Astrocyte of the cerebellum (primary cell): ENCODE measurements at regions not wholly inside any gene's neighbourhood (a gene's known extent, or its start where the extent isn't known, plus 50 kb on each side); places are given as distances from the start of the nearest gene placed in this dataset.

Experiments used
- DNase-seq: peaks from one replicate; pipeline ENCODE4 v3.0.0-alpha.2; 2011; ENCODE audit warnings: low read depth
- H3K4me3 ChIP-seq: 2 replicates; pipeline ENCODE4 v1.5.1; 2011; ENCODE audit warnings: mild to moderate bottlenecking, low read depth, low read length, moderate library complexity
- in situ Hi-C: cut with HindIII; loops from 2 replicates; pipeline ENCODE4 v1.10.0; 2017; ENCODE audit warnings: low sequenced_read_pairs
- TF ChIP-seq, protein P1 (sequence below): IDR thresholded peaks from 2 replicates; pipeline ENCODE4 v1.5.1; 2012; ENCODE audit warnings: low read length, low read depth, moderate library complexity, mild to moderate bottlenecking; ENCODE audit errors: missing control alignments

DNA sequence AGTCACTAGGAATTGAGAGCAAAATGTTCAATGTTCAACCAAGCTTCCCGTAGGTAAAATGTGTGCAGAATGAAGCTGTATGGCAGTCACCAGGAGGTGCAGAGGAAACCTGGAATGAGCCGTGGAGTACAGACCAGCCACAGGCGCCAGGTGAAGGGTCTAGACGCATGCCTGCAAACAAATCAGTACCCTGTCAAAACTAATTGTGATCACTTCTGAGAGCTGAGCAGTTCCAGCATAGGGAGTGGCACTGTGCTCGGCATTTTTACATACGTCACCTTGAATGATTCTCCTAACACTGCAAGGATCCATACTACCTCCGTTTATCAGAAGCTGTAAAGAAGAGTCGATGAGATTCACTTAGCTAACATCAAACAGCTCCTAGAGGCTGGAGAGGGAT lies 346.1 kb upstream of the ID2 start:
- DNase-seq, result no peak
- TF ChIP-seq, protein P1, sequence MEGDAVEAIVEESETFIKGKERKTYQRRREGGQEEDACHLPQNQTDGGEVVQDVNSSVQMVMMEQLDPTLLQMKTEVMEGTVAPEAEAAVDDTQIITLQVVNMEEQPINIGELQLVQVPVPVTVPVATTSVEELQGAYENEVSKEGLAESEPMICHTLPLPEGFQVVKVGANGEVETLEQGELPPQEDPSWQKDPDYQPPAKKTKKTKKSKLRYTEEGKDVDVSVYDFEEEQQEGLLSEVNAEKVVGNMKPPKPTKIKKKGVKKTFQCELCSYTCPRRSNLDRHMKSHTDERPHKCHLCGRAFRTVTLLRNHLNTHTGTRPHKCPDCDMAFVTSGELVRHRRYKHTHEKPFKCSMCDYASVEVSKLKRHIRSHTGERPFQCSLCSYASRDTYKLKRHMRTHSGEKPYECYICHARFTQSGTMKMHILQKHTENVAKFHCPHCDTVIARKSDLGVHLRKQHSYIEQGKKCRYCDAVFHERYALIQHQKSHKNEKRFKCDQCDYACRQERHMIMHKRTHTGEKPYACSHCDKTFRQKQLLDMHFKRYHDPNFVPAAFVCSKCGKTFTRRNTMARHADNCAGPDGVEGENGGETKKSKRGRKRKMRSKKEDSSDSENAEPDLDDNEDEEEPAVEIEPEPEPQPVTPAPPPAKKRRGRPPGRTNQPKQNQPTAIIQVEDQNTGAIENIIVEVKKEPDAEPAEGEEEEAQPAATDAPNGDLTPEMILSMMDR, result no peak
- in situ Hi-C loops, result no loop called here
- H3K4me3 ChIP-seq, result no peak overlapping the region

DNA sequence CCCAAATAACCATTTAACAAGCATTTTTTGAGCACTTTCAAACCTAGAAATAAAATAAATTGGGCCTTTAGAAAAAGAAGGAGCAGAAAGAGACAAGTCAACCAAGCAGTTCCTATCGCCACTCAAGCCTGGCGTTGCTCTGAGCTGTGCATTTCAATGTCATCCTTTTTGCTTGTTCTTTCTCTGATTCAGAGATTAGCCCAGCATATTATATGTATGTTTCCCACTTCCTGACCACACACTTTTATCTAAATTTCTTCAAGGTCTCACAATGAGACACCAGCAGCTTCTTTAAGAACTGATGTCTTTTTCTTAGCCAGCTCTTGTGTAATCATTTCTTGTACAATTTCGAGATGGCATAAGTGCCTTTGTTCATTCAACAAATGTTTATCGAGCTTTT lies 344.5 kb upstream of the ID2 start:
- in situ Hi-C loops, result no loop called here
- DNase-seq, result no peak

DNA sequence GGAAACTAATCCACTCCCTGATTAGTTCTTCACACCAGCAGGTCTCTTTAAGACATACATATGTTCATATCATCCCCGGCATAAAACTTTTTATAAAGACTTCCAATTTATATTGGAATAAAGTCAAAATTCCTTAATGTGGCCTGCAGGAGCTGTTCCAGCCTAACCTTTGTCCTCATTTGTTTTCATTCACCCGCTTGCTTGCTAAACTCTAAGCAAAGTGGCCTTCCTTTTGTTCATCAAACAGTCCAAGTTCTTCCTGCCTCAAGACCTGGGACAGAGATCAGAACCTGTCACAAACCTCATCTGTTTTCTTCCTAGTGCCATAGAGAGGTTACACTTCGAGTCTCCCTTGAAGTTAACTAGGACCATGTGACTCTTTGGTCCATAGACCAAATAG lies 339.4 kb upstream of the ID2 start:
- no peak overlapping the region for H3K4me3 ChIP-seq
- no peak for DNase-seq
- in situ Hi-C loops, result no loop called here
- TF ChIP-seq, protein P1, result no peak

More for the DNA sequence above, 344.5 kb upstream of the ID2 start:
- TF ChIP-seq, protein P1, result no peak
- no peak overlapping the region for H3K4me3 ChIP-seq

DNA sequence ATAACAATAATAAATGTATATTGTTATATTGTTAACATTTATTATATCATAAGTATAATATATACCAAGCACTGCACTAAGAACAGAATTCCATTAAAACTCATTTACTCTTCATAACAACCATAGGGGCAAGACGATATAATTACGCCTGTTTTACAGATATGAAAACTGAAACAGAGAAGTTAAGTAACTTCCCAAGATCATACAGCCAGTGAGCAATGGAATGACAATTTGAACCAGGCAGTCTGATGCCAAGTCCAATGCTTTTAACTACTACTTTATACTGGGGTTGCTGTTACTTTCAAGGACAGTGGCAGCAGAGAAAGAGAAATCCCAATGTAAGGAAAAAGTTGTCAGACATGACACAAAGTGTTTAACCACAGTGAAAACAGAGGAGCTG lies 338.8 kb upstream of the ID2 start:
- DNase-seq, result no peak
- H3K4me3 ChIP-seq, result no peak overlapping the region
- in situ Hi-C loops, result no loop called here
- TF ChIP-seq, protein P1, result no peak

DNA sequence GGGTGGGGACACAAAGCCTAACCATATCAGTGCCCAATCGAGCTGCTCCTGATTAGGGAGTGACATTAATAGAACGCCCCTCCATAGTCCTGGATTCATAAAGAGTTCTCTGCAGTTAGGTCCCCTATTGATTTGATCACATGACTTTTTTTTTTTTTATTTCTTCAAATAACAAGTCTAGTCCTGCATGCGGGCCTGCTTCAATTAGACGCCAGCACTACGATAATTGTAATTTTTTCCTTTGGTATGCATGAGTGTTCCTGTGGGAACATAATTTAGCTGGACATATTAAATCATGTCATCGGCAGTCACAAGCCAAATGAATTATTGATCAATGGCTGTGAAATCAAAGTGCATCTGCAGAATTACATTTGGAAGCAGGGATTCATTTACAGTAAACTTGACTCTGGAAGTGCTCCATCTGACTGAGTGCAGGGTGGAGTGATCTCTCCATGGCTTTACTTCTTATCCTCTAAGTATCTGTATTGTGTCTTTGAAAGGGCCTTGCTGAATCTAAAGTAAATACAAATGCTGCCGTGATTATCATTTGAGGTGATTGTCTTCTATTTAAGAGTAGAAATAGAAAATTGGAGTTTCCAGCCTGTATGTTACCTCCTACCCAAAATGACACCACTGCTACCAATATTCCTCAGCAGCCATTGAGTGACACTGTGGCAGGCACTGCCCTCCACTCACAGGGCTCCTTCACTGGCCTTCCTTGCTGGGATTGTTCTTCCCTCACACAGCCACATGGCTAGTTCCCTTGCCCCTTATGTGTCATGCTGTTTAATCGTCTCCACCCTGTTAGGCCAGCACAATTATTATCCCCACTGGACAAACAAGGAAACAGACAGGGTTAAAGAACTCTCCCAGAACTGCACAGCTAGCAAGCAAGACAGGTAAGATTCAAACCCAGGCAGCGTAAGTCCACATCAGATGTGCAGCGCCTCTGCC lies 337.4 kb upstream of the ID2 start:
- TF ChIP-seq, protein P1, result no peak
- DNase-seq, result no peak
- in situ Hi-C loops, result no loop called here
- no peak overlapping the region for H3K4me3 ChIP-seq

DNA sequence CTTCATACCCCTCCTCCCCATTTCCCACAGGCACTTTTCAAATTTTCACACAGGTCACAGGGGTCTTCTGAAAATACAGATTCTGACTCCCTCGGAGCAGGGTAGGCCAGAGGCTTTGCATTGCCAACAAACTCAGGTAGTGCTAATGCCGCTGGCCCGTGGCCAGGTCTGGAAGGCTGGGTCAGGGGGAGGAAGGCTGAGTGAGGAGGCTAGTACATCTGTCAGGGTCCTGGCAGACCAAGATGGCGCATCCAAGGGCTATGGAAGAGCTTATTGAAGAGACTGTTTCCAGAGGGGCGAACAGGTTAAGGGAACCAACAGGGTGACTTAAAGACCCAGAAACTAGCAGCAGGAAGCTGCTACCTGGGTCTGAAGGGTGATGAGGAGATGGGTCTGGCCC lies 336.7 kb upstream of the ID2 start:
- no peak overlapping the region for H3K4me3 ChIP-seq
- TF ChIP-seq, protein P1, result no peak
- DNase-seq, result no peak
- in situ Hi-C loops, result no loop called here
